Stimulated activated CD4-positive, alpha-beta T cell treated with anti-CD3 and anti-CD28 coated beads, Interleukin-2, amount 100 ng/mL, for 24 hours (primary cell): ENCODE measurements at regions not wholly inside any gene's neighbourhood (a gene's known extent, or its start where the extent isn't known, plus 50 kb on each side); places are given as distances from the start of the nearest gene placed in this dataset.

Source experiments
- DNase-seq, 2 donors: peaks; one replicate each; pipeline ENCODE4 v3.0.0-alpha.2; 2020

GRCh38 chr6:111959766-111960165, 86.5 kb upstream of the FYN start:
- no peak for DNase-seq

DNA sequence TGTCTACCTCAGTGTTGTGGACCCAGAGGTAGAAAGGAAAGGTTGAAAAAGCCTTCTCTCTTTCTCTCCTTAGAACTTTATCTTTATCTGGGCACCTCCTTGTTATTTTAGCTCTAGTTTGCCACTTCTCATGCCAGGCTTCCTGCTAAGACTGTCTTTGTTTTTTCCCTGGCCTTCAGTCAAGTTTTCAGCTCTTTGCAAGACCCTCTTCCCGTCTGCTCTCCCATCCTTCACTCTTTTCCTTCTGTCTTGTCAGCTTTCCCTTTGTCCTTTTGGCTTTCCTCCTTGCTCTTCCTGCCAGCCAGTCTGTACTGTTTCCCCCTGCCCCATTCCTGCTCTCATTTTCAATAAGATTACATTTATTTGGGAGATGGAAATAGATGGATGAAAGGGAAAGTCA, 86.8 kb upstream of the CCN6 start:
- no peak for DNase-seq

- DNase-seq, result no peak
Measured at GRCh38 chr6:111970426-111970825, 83.5 kb upstream of the CCN6 start.

- DNase-seq, result no peak
Measured at GRCh38 chr6:111971181-111971841, 82.6 kb upstream of the CCN6 start.

GRCh38 chr6:111971866-111972532, 81.9 kb upstream of the CCN6 start:
- DNase-seq, result no peak

- no peak for DNase-seq
Measured at GRCh38 chr6:111972745-111973117, 81.2 kb upstream of the CCN6 start.

- peak; percentile 63 to 68 for DNase-seq
Measured at GRCh38 chr6:111973118-111973761, 80.7 kb upstream of the CCN6 start.

DNA sequence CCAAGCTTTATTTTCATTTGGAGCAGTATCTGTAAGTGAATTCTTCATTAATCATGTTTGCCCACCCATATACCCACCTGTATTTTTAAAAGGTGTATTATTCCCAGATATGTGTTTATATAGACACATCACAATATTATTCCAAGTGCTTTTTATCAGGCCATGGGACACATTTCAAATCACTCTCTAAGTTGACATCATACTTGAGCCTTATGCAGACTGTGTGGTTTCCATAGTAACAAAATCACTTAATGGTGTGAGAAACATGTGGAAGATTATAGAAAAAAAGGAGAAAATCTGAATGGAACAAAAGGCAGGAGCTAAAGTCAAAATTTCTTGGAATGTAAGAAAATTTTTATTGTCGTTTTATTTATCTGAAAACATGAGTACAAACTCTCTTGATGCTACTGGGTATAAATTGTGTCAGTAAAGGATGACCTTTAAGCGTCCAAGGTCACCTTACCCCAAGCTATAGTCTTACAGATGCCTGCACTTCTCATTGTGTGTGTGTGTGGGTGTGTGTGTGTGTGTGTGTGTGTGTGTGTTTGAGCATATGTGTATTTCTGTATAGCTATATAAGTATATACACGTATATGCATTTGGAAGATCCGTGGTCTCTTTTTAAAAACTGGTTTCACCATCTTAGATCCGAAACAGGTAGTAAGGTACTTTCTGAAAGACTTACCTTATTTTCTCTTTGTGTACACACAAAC, 79.8 kb upstream of the CCN6 start:
- DNase-seq, result no peak

DNA sequence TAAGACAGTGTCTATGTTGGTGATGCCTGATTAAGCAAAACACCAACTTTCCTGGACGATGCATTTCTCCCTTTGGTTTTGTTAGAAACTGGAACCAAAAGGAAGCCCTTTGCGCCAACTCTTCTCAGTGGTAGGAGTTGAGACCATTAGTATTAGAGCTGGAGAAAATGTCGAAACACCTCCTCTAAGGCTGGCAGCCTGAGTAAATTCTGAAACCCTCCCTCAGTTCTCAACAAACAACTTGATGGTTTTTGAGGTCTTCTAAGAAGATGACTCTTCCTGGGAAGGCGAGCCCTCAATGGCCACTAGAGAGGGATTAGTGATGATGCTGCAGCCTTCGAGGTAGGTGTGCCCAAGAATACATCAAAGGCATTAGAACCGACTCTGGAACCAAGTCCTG, 78.4 kb upstream of the CCN6 start:
- DNase-seq, result no peak

- DNase-seq, result no peak
Measured at GRCh38 chr6:111976139-111976538, 77.8 kb upstream of the CCN6 start.

- no peak for DNase-seq
Measured at GRCh38 chr6:111978532-111979149, 75.3 kb upstream of the CCN6 start.

- no peak for DNase-seq
Measured at GRCh38 chr6:111979633-111980032, 74.3 kb upstream of the CCN6 start.

DNA sequence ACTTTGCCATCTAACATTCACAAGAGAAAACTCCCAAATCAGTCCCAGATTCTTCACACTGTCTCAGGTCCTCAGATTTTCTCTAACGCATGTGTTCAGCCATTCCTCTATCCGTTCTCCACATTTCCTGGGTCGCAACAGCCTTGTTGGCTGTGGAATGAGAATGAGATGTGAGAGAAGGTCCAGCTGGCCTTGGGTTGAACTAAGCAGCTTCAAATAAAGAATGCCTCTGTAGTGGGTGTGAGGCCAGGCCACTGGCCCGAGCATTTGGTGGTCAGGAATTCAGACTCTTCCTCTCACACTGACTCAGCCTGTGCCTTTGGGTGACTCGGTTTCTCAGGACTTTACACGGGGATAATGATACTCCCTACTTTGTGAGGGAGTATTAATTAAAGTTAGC, 73.8 kb upstream of the CCN6 start:
- no peak for DNase-seq

DNA sequence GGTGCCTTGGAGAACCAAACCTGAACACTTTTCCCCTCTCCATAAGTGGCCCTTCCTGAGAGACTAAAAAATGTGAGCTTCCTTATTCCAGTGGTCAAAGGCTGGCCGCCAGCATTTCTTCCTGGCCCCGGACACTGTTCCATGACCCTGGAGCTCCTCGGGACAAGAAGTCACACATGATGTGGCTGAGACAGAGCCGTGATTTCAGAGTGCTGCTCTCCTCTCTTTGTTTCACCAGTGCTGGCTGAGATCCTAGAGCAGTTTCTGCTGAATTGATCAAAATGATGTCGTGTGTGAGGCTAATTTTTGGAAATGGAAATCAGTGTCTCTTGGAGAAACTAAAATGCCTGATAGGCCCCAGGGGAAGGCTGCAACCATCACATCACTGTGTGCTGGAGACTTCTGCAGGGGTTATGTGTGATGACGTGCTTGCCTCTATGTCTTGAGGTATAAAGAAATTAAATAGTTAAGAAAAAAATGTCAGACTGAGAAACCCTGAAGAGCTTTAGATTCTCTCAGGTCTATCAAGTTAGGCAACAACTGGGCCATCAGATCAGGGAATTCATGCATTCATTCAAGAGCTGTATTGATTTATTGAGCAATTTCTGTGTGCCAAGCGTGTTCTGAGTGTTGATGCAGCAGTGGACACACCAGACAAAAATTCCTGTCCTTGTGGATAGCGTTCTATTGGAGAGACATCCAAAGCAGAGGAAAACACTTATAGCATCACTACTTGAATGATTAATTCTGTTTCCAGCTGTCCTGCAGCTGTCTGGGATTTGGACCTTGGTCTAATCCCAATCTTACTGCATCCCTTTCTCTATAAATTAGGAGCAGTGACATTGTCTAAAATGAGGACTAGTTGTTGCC, 72.7 kb upstream of the CCN6 start:
- DNase-seq, result no peak

DNA sequence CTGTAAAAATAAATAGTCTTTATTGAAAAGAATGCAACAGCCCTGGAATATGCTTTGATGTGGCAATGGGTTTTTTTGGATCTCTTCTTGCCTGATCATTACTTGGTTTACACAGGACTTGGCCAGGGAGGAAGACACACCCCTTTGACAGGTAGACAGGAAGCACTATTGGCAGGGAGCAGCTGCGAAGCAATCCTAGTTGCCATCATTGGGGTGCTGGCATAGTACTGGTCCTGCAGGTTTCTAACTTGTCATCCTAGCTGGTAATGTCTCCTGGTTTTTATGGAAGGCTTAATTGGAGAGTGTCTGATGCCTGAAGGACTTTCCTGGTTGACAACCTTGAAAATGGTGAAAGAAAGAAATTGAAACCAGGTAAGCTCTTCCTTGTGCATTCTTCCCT, 71.2 kb upstream of the CCN6 start:
- no peak for DNase-seq

DNA sequence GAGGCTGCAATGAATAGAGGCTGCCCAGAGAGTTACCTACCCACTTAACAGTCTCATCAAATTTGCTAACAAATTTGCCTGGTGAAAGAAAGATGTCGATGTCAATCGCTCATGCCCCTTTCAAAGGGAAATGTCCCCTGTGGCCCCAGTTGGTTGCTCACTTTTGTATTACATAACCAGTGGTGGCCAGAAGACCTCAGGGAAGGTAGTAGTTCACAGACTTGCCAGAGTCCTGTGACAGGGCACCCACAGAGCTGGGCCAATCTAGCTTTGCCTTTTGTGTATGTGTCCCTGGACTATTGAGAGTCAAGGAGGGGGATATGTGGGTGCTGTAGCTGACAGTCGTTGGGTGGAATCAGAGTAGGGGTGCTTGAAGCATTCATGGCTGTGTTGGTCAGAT, 70.7 kb upstream of the CCN6 start:
- no peak for DNase-seq

GRCh38 chr6:111984081-111984480, 69.8 kb upstream of the CCN6 start:
- DNase-seq, result peak; percentile 35 to 53

DNA sequence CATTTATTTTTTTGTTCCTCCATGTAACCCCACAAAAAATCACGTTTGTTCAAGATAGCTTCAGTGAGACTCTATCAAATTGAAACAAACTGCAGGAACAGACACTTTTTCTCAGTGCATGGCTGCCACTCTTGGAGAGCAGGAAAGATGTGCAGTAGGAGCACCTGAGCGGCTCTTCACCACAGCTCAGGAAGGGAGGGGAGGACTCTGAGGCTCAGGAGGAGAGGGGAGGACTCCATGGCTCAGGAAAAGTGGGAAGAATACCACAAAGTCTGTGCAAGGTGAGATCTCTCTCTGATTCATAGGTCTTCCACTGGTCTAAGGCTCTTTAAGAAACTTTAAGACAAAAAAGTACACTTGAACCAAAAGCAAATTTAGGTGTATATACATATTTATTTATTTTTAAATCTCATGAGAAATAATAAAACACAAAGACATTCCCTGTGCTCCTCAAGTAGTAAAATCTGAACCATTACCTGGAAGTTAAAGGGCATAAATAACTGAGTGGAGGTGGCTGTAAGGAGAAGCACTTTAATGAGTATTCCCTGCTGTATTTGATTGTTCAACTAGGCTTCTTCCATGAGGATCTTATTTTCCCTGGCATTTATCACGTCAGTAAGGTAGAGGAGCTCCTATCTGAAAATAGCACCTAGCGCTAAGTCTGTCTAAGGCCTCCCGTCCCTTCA, 69.2 kb upstream of the CCN6 start:
- no peak for DNase-seq

DNA sequence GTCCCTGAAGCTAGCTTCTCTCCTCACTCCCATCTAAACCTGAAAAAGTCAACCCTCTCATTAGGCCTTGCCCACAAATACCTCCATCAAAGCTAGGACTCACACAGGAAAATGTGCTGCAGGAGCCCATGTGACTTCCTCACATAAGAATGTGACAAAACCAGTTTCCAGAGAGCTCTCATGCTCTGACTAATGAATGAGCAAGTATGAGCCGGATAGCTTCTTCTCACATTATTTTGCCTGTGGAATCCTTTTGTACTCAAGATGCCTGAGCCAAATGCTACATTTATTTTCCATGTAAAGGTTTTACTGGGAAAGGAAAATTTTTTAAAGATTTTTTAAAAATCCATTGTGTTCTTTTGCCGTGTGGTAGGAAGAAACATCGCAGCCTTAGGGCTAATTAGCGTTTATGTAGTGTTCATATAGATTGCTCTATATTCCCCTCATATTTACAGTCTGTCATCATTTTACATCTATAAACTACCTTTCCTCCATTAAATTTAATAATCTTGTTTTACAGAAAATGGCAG, 68.6 kb upstream of the CCN6 start:
- DNase-seq, result peak; percentile 26 to 47

- DNase-seq, result no peak
Measured at GRCh38 chr6:111986651-111987050, 67.3 kb upstream of the CCN6 start.

GRCh38 chr6:111987295-111987694, 66.6 kb upstream of the CCN6 start:
- no peak for DNase-seq
